Fibroblast of the conjunctiva (primary cell): ENCODE measurements at regions not wholly inside any gene's neighbourhood (a gene's known extent, or its start where the extent isn't known, plus 50 kb on each side); places are given as distances from the start of the nearest gene placed in this dataset.

Experiments used
- DNase-seq: peaks from one replicate; pipeline ENCODE4 v3.0.0-alpha.2; 2010; ENCODE audit warnings: low read depth

- DNase-seq: peak; percentile 89
These were observed 59.1 kb upstream of the PJA2 start for GRCh38 chr5:109468737-109469420.

GRCh38 chr5:109468288-109468676 lies 58.5 kb upstream of the PJA2 start:
- DNase-seq: no peak

- no peak for DNase-seq
These were observed 57.3 kb upstream of the PJA2 start for GRCh38 chr5:109467058-109467457.
